Stimulated activated effector memory CD8-positive, alpha-beta T cell treated with anti-CD3 and anti-CD28 coated beads, Interleukin-12 subunit alpha, Interleukin-12 subunit beta, amount 100 ng/mL, for 72 hours (primary cell): ENCODE measurements at regions not wholly inside any gene's neighbourhood (a gene's known extent, or its start where the extent isn't known, plus 50 kb on each side); places are given as distances from the start of the nearest gene placed in this dataset.
"Not testable (repeated sequence)": the region's sequence is repeated elsewhere in the genome, so short reads cannot be mapped to it uniquely, and the experiment has no call there.

ENCODE experiments used
- ATAC-seq: fragments of 150-1000 bp; cut with Tn5 transposase; 2 replicates; pipeline ENCODE4 v1.10.0; 2021
- DNase-seq, 2 donors: peaks; one replicate each; pipeline ENCODE4 v3.0.0; 2021 to 2022; ENCODE audit warnings: low spot score in 2 of 2
- H3K27ac Mint-ChIP-seq: one replicate; pipeline ENCODE4 v1.8.0; 2022; ENCODE audit warnings: mild to moderate bottlenecking, mixed read lengths
- H3K36me3 Mint-ChIP-seq: one replicate; pipeline ENCODE4 v1.8.0; 2022; ENCODE audit warnings: mild to moderate bottlenecking, mixed read lengths
- H3K4me1 Mint-ChIP-seq: one replicate; pipeline ENCODE4 v1.8.0; 2022; ENCODE audit warnings: mixed read lengths
- H3K4me3 Mint-ChIP-seq: one replicate; pipeline ENCODE4 v1.8.0; 2022; ENCODE audit warnings: mild to moderate bottlenecking, mixed read lengths
- H3K9me3 Mint-ChIP-seq: one replicate; pipeline ENCODE4 v1.8.0; 2022; ENCODE audit warnings: mixed read lengths

DNA sequence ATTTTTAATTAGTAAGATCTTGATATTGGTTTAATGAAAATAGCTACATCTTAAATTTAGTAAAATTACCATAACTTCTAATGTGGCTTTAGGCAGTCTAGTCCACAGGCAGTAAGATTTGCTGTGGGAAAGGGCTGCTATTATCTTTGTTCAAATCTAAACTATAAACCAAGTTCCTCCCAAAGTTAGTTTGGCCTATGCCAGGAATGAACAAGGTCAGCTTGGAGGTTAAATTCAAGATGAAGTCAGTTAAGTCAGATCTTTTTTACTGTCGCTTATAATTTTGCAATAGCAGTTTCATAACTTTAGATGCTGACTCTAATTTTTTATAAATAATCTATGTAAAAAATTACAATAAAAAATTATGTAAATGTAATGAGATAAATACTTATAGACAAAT is 1016.9 kb upstream of the ALCAM start:
- no peaks in the 10 kb centered on the region for H3K4me1 Mint-ChIP-seq
- no peaks in the 10 kb centered on the region for H3K9me3 Mint-ChIP-seq
- DNase-seq (no peak), ATAC-seq (no peak)
- H3K27ac Mint-ChIP-seq: no peak overlapping the region
- no peaks in the 10 kb centered on the region for H3K36me3 Mint-ChIP-seq
- H3K4me3 Mint-ChIP-seq: no peak overlapping the region

GRCh38 chr3:104353951-104354350 is 1012.8 kb upstream of the ALCAM start:
- Mint-ChIP-seq H3K4me1 (no peaks in the 10 kb centered on the region), H3K36me3 (no peaks in the 10 kb centered on the region), H3K9me3 (no peaks in the 10 kb centered on the region), H3K4me3 (no peak overlapping the region), H3K27ac (no peak overlapping the region)
- DNase-seq (no peak), ATAC-seq (no peak)

DNA sequence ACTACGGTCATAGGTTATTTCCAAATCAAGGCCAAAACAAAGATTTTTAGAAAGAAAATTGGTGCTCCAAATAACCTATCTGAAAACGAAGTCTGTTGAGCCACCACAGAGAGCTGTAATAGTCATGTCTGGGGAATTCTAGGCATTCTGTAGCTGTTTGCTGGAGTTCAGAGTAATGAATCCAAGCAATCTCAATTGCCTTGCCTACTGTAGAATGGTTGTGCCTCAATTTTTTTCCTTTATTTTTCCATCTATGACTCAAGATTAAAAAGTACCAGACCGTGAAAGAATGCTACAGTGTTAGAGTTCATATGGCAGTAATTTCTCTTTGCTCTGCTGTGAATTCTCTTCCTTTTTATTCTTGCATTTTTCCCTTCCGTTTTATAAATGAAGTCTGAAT is 1007.2 kb upstream of the ALCAM start:
- no peak overlapping the region for H3K4me3 Mint-ChIP-seq
- H3K9me3 Mint-ChIP-seq: no peaks in the 10 kb centered on the region
- H3K27ac Mint-ChIP-seq: no peak overlapping the region
- ATAC-seq (no peak), DNase-seq (no peak)
- no peaks in the 10 kb centered on the region for H3K36me3 Mint-ChIP-seq
- H3K4me1 Mint-ChIP-seq: no peaks in the 10 kb centered on the region

GRCh38 chr3:104360038-104360437 is 1006.7 kb upstream of the ALCAM start:
- Mint-ChIP-seq H3K36me3 (no peaks in the 10 kb centered on the region), H3K9me3 (no peaks in the 10 kb centered on the region), H3K4me1 (no peaks in the 10 kb centered on the region), H3K4me3 (no peak overlapping the region), H3K27ac (no peak overlapping the region)
- ATAC-seq: no peak
- DNase-seq: no peak

GRCh38 chr3:104361748-104362147 is 1005.0 kb upstream of the ALCAM start:
- not testable (repeated sequence) for ATAC-seq, H3K36me3 Mint-ChIP-seq, H3K9me3 Mint-ChIP-seq, H3K4me1 Mint-ChIP-seq, H3K27ac Mint-ChIP-seq, DNase-seq, H3K4me3 Mint-ChIP-seq

GRCh38 chr3:104362319-104362718 is 1004.4 kb upstream of the ALCAM start:
- no peak for DNase-seq
- no peak overlapping the region for H3K4me3 Mint-ChIP-seq

GRCh38 chr3:104367000-104367399 is 999.7 kb upstream of the ALCAM start:
- H3K4me1 Mint-ChIP-seq: no peaks in the 10 kb centered on the region

More at GRCh38 chr3:104362319-104362718, 1004.4 kb upstream of the ALCAM start:
- no peaks in the 10 kb centered on the region for H3K36me3 Mint-ChIP-seq
- no peak overlapping the region for H3K27ac Mint-ChIP-seq
- ATAC-seq: no peak
- H3K9me3 Mint-ChIP-seq: no peaks in the 10 kb centered on the region
- H3K4me1 Mint-ChIP-seq: no peaks in the 10 kb centered on the region

GRCh38 chr3:104368760-104369159 is 997.9 kb upstream of the ALCAM start:
- ATAC-seq (no peak), DNase-seq (no peak)
- Mint-ChIP-seq H3K36me3 (no peaks in the 10 kb centered on the region), H3K4me1 (no peaks in the 10 kb centered on the region), H3K9me3 (peaks cover 3% of the 10 kb centered on the region), H3K27ac (no peak overlapping the region), H3K4me3 (no peak overlapping the region)

More at GRCh38 chr3:104367000-104367399, 999.7 kb upstream of the ALCAM start:
- Mint-ChIP-seq H3K4me3 (no peak overlapping the region), H3K9me3 (no peaks in the 10 kb centered on the region), H3K27ac (no peak overlapping the region), H3K36me3 (no peaks in the 10 kb centered on the region)
- DNase-seq (no peak), ATAC-seq (no peak)

- ATAC-seq: no peak
- Mint-ChIP-seq H3K4me3 (no peak overlapping the region), H3K4me1 (no peaks in the 10 kb centered on the region), H3K27ac (no peak overlapping the region), H3K36me3 (no peaks in the 10 kb centered on the region), H3K9me3 (peaks cover 2% of the 10 kb centered on the region)
- DNase-seq: no peak
These were observed 981.3 kb upstream of the ALCAM start for GRCh38 chr3:104385421-104385820.

- no peaks in the 10 kb centered on the region for H3K9me3 Mint-ChIP-seq
These were observed 978.1 kb upstream of the ALCAM start for GRCh38 chr3:104388619-104389018.

GRCh38 chr3:104392327-104392726 is 974.4 kb upstream of the ALCAM start:
- no peaks in the 10 kb centered on the region for H3K36me3 Mint-ChIP-seq
- no peak for ATAC-seq
- no peaks in the 10 kb centered on the region for H3K4me1 Mint-ChIP-seq
- no peaks in the 10 kb centered on the region for H3K9me3 Mint-ChIP-seq
- no peak overlapping the region for H3K4me3 Mint-ChIP-seq
- no peak for DNase-seq
- H3K27ac Mint-ChIP-seq: no peak overlapping the region

More at GRCh38 chr3:104388619-104389018, 978.1 kb upstream of the ALCAM start:
- no peak for ATAC-seq
- Mint-ChIP-seq H3K27ac (no peak overlapping the region), H3K4me1 (no peaks in the 10 kb centered on the region), H3K4me3 (no peak overlapping the region), H3K36me3 (no peaks in the 10 kb centered on the region)
- DNase-seq: no peak

DNA sequence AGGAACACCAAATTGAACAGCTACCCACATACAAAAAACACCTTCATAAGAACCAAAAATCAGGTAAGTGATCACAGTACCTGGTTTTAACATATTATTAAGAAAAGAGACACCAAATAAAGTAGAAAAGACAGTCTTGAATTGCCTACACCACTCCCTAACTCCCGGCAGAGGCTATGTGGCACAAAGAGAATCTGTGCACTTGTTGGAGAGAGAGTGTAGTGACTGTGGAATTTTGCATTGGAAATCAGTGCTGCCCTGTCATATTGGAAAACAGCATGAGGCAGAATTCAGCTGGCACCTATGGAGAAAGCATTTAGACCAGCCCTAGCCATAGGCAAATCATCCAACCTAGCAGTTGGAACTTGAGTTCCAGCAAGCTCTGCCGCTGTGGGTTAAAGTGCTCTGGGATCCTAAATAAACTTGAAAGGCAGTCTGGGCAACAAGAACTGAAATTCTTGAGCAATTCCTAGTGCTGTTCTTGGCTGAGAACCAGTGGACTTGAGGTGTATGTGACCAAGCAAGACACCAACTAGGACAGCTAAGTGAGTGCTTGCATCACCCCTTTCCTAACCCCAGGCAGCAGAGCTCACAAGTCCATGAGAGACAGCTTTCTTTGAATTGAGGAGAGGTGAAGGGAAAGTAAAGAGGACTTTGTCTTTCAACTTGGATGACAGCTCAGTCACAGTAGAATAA is 969.6 kb upstream of the ALCAM start:
- no peak for ATAC-seq
- Mint-ChIP-seq H3K4me3 (no peak overlapping the region), H3K36me3 (no peaks in the 10 kb centered on the region), H3K27ac (no peak overlapping the region), H3K4me1 (no peaks in the 10 kb centered on the region), H3K9me3 (peaks cover 6% of the 10 kb centered on the region)
- no peak for DNase-seq

- H3K4me3 Mint-ChIP-seq: no peak overlapping the region
- no peak for ATAC-seq
- no peak for DNase-seq
- no peak overlapping the region for H3K27ac Mint-ChIP-seq
- H3K36me3 Mint-ChIP-seq: no peaks in the 10 kb centered on the region
- no peaks in the 10 kb centered on the region for H3K4me1 Mint-ChIP-seq
- peaks cover 6% of the 10 kb centered on the region for H3K9me3 Mint-ChIP-seq
These were observed 969.0 kb upstream of the ALCAM start for GRCh38 chr3:104397713-104398112.

GRCh38 chr3:104402902-104403301 is 963.8 kb upstream of the ALCAM start:
- no peak overlapping the region for H3K4me3 Mint-ChIP-seq
- peaks cover 6% of the 10 kb centered on the region for H3K9me3 Mint-ChIP-seq
- H3K4me1 Mint-ChIP-seq: no peaks in the 10 kb centered on the region
- ATAC-seq: no peak
- H3K36me3 Mint-ChIP-seq: no peaks in the 10 kb centered on the region
- DNase-seq: no peak
- no peak overlapping the region for H3K27ac Mint-ChIP-seq

DNA sequence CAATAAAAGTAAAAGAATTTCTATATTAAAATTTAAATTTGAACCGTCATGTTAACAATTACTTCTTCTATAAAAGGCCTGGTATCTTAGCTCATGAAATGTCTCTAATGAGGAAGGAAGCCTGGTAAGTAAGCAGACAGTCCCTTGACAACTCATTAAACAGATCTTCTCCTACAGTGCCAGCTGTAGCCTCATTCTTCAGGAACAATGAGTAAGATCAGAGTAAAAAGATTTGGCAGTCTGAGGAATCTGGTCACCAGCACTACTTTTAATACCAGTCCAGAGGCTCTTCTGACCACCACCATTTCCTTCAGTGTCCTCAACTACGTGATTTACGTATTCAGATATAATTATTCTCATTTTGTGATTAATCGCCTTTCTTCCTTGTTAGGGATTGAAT is 955.0 kb upstream of the ALCAM start:
- H3K27ac Mint-ChIP-seq: no peak overlapping the region
- no peak for ATAC-seq
- no peak overlapping the region for H3K4me3 Mint-ChIP-seq
- H3K36me3 Mint-ChIP-seq: no peaks in the 10 kb centered on the region
- DNase-seq: no peak
- H3K4me1 Mint-ChIP-seq: no peaks in the 10 kb centered on the region
- no peaks in the 10 kb centered on the region for H3K9me3 Mint-ChIP-seq

DNA sequence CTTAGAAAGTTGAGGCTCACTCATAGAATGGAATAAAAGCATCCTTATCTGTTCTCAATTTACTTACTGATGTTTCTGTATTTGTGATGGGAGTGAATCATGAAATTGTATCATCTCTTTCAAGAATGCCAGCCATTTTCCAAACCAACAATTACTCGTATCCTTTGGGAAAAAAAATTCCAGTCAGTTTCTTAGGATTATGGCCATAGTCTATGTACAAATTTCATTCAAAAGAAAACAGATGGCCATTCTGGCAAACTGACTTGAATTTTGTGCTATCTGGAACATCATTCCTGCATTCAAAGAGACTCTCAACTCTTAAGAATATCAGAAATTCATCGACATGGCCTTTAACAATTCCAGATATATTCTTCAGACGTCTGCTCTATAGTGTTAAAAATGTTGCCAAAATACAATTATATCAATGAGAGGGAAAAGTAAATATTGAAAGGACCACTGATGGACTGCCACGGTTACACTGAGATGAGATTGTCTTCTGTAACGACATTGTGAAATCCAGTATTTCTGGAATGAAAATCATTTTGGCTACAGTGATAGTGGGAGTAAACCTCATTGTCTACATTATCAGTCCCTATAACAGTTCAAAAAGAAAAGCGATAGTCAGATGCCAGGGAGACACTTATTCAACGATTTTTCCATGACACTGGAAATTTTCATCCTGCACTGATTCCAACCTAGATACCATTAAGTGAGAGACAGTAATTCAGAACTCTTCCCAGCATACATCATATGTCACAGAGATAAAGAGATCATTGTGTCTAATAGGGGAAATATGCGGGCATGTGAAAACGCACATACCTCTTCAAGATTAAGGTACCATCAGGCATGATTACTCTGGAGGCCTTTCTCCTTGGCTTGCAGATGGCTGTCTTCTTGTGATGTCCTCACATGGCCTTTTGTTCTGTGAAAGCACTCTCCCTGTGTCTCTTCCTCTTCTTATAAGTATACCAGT is 953.8 kb upstream of the ALCAM start:
- Mint-ChIP-seq H3K9me3 (no peaks in the 10 kb centered on the region), H3K36me3 (no peaks in the 10 kb centered on the region), H3K4me1 (no peaks in the 10 kb centered on the region), H3K27ac (no peak overlapping the region), H3K4me3 (no peak overlapping the region)
- DNase-seq (no peak), ATAC-seq (no peak)
